ENCODE measurements at regions not wholly inside any gene's neighbourhood (a gene's known extent, or its start where the extent isn't known, plus 50 kb on each side); places are given as distances from the start of the nearest gene placed in this dataset.

GRCh38 chr20:51164731-51165130 lies 141.8 kb upstream of the KCNG1 start:
- TF ChIP-seq CTCF (IDR thresholded peaks at IDR 0.05) = no peak
- Histone ChIP-seq H3K4me1 (no peaks in the 10 kb centered on the region), H3K36me3 (no peaks in the 10 kb centered on the region), H3K4me3 (no peak overlapping the region), H3K9me3 (no peaks in the 10 kb centered on the region), H3K27ac (no peak overlapping the region), H3K27me3 (ENCODE audit: low read depth) (peaks cover 13% of the 10 kb centered on the region)
- DNase-seq (no peak), ATAC-seq (no peak)
- intact Hi-C loops (cut with DNase I) = no loop called here

- DNase-seq = no peak
- TF ChIP-seq CTCF (IDR thresholded peaks at IDR 0.05) = no peak
- no peak for ATAC-seq
- Histone ChIP-seq H3K4me1 (no peaks in the 10 kb centered on the region), H3K9me3 (no peaks in the 10 kb centered on the region), H3K27ac (no peak overlapping the region), H3K27me3 (ENCODE audit: low read depth) (peaks cover 15% of the 10 kb centered on the region), H3K4me3 (no peak overlapping the region), H3K36me3 (no peaks in the 10 kb centered on the region)
- intact Hi-C loops (cut with DNase I) = no loop called here
Observed at GRCh38 chr20:51163996-51164600, 141.2 kb upstream of the KCNG1 start.

GRCh38 chr20:51162015-51162414 lies 139.1 kb upstream of the KCNG1 start:
- Histone ChIP-seq H3K27ac (no peak overlapping the region), H3K9me3 (no peaks in the 10 kb centered on the region), H3K4me3 (no peak overlapping the region), H3K4me1 (no peaks in the 10 kb centered on the region), H3K36me3 (no peaks in the 10 kb centered on the region), H3K27me3 (ENCODE audit: low read depth) (peaks cover 20% of the 10 kb centered on the region)
- no peak for ATAC-seq
- no peak for TF ChIP-seq CTCF (IDR thresholded peaks at IDR 0.05)
- intact Hi-C loops (cut with DNase I) = no loop called here
- no peak for DNase-seq

- Histone ChIP-seq H3K27me3 (ENCODE audit: low read depth) (peaks cover 20% of the 10 kb centered on the region), H3K4me1 (no peaks in the 10 kb centered on the region), H3K36me3 (no peaks in the 10 kb centered on the region), H3K9me3 (no peaks in the 10 kb centered on the region), H3K4me3 (no peak overlapping the region), H3K27ac (no peak overlapping the region)
- DNase-seq = no peak
- intact Hi-C loops (cut with DNase I) = no loop called here
- ATAC-seq = no peak
- no peak for TF ChIP-seq CTCF (IDR thresholded peaks at IDR 0.05)
Observed at GRCh38 chr20:51160821-51161220, 137.9 kb upstream of the KCNG1 start.

- H3K27me3 ChIP-seq (ENCODE audit: low read depth) = peaks cover 20% of the 10 kb centered on the region
- no peaks in the 10 kb centered on the region for H3K9me3 ChIP-seq
- ATAC-seq (no peak), DNase-seq (no peak)
- no peak overlapping the region for H3K4me3 ChIP-seq
- intact Hi-C loops (cut with DNase I) = no loop called here
- no peak for TF ChIP-seq CTCF (IDR thresholded peaks at IDR 0.05)
- no peaks in the 10 kb centered on the region for H3K36me3 ChIP-seq
- no peak overlapping the region for H3K27ac ChIP-seq
- no peaks in the 10 kb centered on the region for H3K4me1 ChIP-seq
Observed at GRCh38 chr20:51159981-51160380, 137.1 kb upstream of the KCNG1 start.

GRCh38 chr20:51159303-51159702 lies 136.4 kb upstream of the KCNG1 start:
- Histone ChIP-seq H3K4me3 (no peak overlapping the region), H3K36me3 (no peaks in the 10 kb centered on the region), H3K4me1 (no peaks in the 10 kb centered on the region), H3K9me3 (no peaks in the 10 kb centered on the region), H3K27ac (no peak overlapping the region), H3K27me3 (ENCODE audit: low read depth) (peaks cover 20% of the 10 kb centered on the region)
- intact Hi-C loops (cut with DNase I) = no loop called here
- DNase-seq = no peak
- ATAC-seq = no peak
- TF ChIP-seq CTCF (IDR thresholded peaks at IDR 0.05) = no peak

Measured in lower lobe of right lung (tissue), 2 donors.